ENCODE measurements at regions not wholly inside any gene's neighbourhood (a gene's known extent, or its start where the extent isn't known, plus 50 kb on each side); places are given as distances from the start of the nearest gene placed in this dataset.

DNA sequence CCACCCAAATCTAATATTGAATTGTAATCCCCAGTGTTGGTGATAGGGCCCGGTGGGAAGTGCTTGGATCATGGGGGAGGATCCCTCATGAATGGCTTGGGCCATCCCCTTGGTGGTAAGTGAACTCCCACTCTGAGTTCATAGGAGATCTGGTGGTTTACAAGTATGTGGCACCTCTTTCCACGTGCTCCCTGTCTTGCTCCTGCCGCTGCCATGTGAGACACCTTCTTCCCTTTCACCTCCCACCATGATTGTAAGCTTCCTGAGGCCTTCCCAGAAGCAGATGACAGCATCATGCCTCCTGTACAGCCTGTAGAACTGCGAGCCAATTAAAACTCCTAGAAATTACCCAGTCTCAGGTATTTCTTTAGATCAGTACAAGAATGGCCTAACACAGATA lies 150.8 kb downstream of the SH3BGRL2 start:
- ChIA-PET POLR2A (no interaction called here), CTCF (interaction anchor here (0.5 to 3.0 kb wide), 3 partner anchors 9 to 327 kb away, joined by 3 to 22 read pairs (median 3); no protein-coding TSS in a partner anchor)
- Histone ChIP-seq H3K27ac (ENCODE audit: extremely low read depth, low read depth, low read length) (no peak overlapping the region), H3K4me1 (ENCODE audit: control insufficient read depth, insufficient read depth, low read length) (no peaks in the 10 kb centered on the region), H3K9me3 (ENCODE audit: control insufficient read depth, insufficient read depth, low read depth, low read length) (no peaks in the 10 kb centered on the region), H3K4me3 (ENCODE audit: low read depth, low read length) (no peak overlapping the region), H3K36me3 (ENCODE audit: control insufficient read depth in 2 of 2, insufficient read depth in 1 of 2, low read length in 2 of 2) (no peaks in the 10 kb centered on the region)
- TF ChIP-seq ZNF354C (tag by site-specific recombination; IDR thresholded peaks at IDR 0.05; ENCODE audit: borderline replicate concordance, low read depth): no peak
- no peak for TF ChIP-seq FEZF1 (tag by site-specific recombination; IDR thresholded peaks at IDR 0.05)
- TF ChIP-seq, protein P1, sequence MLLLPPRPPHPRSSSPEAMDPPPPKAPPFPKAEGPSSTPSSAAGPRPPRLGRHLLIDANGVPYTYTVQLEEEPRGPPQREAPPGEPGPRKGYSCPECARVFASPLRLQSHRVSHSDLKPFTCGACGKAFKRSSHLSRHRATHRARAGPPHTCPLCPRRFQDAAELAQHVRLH (tag by site-specific recombination; IDR thresholded peaks at IDR 0.05): no peak
- TF ChIP-seq, protein P2, sequence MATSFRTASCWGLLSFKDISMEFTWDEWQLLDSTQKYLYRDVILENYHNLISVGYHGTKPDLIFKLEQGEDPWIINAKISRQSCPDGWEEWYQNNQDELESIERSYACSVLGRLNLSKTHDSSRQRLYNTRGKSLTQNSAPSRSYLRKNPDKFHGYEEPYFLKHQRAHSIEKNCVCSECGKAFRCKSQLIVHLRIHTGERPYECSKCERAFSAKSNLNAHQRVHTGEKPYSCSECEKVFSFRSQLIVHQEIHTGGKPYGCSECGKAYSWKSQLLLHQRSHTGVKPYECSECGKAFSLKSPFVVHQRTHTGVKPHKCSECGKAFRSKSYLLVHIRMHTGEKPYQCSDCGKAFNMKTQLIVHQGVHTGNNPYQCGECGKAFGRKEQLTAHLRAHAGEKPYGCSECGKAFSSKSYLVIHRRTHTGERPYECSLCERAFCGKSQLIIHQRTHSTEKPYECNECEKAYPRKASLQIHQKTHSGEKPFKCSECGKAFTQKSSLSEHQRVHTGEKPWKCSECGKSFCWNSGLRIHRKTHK (tag by site-specific recombination; IDR thresholded peaks at IDR 0.05): no peak
- TF ChIP-seq, protein P3, sequence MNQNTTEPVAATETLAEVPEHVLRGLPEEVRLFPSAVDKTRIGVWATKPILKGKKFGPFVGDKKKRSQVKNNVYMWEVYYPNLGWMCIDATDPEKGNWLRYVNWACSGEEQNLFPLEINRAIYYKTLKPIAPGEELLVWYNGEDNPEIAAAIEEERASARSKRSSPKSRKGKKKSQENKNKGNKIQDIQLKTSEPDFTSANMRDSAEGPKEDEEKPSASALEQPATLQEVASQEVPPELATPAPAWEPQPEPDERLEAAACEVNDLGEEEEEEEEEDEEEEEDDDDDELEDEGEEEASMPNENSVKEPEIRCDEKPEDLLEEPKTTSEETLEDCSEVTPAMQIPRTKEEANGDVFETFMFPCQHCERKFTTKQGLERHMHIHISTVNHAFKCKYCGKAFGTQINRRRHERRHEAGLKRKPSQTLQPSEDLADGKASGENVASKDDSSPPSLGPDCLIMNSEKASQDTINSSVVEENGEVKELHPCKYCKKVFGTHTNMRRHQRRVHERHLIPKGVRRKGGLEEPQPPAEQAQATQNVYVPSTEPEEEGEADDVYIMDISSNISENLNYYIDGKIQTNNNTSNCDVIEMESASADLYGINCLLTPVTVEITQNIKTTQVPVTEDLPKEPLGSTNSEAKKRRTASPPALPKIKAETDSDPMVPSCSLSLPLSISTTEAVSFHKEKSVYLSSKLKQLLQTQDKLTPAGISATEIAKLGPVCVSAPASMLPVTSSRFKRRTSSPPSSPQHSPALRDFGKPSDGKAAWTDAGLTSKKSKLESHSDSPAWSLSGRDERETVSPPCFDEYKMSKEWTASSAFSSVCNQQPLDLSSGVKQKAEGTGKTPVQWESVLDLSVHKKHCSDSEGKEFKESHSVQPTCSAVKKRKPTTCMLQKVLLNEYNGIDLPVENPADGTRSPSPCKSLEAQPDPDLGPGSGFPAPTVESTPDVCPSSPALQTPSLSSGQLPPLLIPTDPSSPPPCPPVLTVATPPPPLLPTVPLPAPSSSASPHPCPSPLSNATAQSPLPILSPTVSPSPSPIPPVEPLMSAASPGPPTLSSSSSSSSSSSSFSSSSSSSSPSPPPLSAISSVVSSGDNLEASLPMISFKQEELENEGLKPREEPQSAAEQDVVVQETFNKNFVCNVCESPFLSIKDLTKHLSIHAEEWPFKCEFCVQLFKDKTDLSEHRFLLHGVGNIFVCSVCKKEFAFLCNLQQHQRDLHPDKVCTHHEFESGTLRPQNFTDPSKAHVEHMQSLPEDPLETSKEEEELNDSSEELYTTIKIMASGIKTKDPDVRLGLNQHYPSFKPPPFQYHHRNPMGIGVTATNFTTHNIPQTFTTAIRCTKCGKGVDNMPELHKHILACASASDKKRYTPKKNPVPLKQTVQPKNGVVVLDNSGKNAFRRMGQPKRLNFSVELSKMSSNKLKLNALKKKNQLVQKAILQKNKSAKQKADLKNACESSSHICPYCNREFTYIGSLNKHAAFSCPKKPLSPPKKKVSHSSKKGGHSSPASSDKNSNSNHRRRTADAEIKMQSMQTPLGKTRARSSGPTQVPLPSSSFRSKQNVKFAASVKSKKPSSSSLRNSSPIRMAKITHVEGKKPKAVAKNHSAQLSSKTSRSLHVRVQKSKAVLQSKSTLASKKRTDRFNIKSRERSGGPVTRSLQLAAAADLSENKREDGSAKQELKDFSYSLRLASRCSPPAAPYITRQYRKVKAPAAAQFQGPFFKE (tag by site-specific recombination; IDR thresholded peaks at IDR 0.05; ENCODE audit: borderline replicate concordance): no peak
- TF ChIP-seq, protein P4, sequence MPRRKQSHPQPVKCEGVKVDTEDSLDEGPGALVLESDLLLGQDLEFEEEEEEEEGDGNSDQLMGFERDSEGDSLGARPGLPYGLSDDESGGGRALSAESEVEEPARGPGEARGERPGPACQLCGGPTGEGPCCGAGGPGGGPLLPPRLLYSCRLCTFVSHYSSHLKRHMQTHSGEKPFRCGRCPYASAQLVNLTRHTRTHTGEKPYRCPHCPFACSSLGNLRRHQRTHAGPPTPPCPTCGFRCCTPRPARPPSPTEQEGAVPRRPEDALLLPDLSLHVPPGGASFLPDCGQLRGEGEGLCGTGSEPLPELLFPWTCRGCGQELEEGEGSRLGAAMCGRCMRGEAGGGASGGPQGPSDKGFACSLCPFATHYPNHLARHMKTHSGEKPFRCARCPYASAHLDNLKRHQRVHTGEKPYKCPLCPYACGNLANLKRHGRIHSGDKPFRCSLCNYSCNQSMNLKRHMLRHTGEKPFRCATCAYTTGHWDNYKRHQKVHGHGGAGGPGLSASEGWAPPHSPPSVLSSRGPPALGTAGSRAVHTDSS (tag by site-specific recombination; IDR thresholded peaks at IDR 0.05): no peak
- no peak for TF ChIP-seq ZNF707 (tag by site-specific recombination; IDR thresholded peaks at IDR 0.05)
- no peak for TF ChIP-seq HOXA7 (CRISPR knock-in tag; IDR thresholded peaks at IDR 0.05; ENCODE audit: borderline replicate concordance)
- no peak for TF ChIP-seq ZNF660 (tag by site-specific recombination; IDR thresholded peaks at IDR 0.05)
- no peak for TF ChIP-seq ZSCAN30 (tag by site-specific recombination; IDR thresholded peaks at IDR 0.05)
- no peak for TF ChIP-seq ZBTB21 (tag by site-specific recombination; IDR thresholded peaks at IDR 0.05)
- TF ChIP-seq YY2 (tag by site-specific recombination; IDR thresholded peaks at IDR 0.05): no peak
- no peak for TF ChIP-seq ZNF19 (tag by site-specific recombination; IDR thresholded peaks at IDR 0.05; ENCODE audit: low read depth)
- TF ChIP-seq KLF1 (tag by site-specific recombination; IDR thresholded peaks at IDR 0.05): no peak
- TF ChIP-seq, protein P5, sequence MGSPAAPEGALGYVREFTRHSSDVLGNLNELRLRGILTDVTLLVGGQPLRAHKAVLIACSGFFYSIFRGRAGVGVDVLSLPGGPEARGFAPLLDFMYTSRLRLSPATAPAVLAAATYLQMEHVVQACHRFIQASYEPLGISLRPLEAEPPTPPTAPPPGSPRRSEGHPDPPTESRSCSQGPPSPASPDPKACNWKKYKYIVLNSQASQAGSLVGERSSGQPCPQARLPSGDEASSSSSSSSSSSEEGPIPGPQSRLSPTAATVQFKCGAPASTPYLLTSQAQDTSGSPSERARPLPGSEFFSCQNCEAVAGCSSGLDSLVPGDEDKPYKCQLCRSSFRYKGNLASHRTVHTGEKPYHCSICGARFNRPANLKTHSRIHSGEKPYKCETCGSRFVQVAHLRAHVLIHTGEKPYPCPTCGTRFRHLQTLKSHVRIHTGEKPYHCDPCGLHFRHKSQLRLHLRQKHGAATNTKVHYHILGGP (tag by site-specific recombination; IDR thresholded peaks at IDR 0.05): no peak
- no peak for TF ChIP-seq ZNF558 (tag by site-specific recombination; IDR thresholded peaks at IDR 0.05)
- TF ChIP-seq, protein P6, sequence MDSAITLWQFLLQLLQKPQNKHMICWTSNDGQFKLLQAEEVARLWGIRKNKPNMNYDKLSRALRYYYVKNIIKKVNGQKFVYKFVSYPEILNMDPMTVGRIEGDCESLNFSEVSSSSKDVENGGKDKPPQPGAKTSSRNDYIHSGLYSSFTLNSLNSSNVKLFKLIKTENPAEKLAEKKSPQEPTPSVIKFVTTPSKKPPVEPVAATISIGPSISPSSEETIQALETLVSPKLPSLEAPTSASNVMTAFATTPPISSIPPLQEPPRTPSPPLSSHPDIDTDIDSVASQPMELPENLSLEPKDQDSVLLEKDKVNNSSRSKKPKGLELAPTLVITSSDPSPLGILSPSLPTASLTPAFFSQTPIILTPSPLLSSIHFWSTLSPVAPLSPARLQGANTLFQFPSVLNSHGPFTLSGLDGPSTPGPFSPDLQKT (IDR thresholded peaks at IDR 0.05; ENCODE audit: borderline replicate concordance, low read depth, low read length): no peak
